ENCODE measurements at regions not wholly inside any gene's neighbourhood (a gene's known extent, or its start where the extent isn't known, plus 50 kb on each side); places are given as distances from the start of the nearest gene placed in this dataset.

DNA sequence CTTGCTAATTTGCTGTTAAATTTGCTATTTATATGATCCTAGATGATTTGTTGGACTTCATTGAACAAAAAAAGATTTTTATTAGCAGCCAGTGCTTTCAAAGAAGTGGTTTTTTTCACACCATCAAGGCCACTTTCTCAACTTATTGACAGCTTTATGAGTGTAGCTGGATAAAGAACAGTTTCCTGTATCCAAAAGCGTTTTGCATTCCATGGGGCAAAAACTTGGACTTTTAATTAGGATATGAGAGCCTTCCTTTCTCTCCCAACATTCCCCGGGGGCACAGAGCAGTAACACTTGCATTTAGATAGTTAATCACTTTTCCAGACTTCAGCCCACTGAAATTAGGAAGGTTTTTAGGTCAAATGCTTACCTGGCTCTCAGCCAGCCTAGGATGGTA lies 177.1 kb upstream of the ELAC2 start:
- Histone ChIP-seq H3K4me1 (peaks cover 0 to 4% (median 0%) of the 10 kb centered on the region in 4 donors), H3K9me3 (no peaks in the 10 kb centered on the region), H3K4me3 (no peak overlapping the region), H3K27ac (no peak overlapping the region), H3K27me3 (no peaks in the 10 kb centered on the region), H3K36me3 (no peaks in the 10 kb centered on the region)
- no peak for DNase-seq (ENCODE audit: low spot score in 2 of 2)
- TF ChIP-seq POLR2A (IDR thresholded peaks at IDR 0.05): no peak
- TF ChIP-seq, protein P1, sequence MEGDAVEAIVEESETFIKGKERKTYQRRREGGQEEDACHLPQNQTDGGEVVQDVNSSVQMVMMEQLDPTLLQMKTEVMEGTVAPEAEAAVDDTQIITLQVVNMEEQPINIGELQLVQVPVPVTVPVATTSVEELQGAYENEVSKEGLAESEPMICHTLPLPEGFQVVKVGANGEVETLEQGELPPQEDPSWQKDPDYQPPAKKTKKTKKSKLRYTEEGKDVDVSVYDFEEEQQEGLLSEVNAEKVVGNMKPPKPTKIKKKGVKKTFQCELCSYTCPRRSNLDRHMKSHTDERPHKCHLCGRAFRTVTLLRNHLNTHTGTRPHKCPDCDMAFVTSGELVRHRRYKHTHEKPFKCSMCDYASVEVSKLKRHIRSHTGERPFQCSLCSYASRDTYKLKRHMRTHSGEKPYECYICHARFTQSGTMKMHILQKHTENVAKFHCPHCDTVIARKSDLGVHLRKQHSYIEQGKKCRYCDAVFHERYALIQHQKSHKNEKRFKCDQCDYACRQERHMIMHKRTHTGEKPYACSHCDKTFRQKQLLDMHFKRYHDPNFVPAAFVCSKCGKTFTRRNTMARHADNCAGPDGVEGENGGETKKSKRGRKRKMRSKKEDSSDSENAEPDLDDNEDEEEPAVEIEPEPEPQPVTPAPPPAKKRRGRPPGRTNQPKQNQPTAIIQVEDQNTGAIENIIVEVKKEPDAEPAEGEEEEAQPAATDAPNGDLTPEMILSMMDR (IDR thresholded peaks at IDR 0.05): no peak
- TF ChIP-seq EP300 (IDR thresholded peaks at IDR 0.05): no peak
- WGBS, 2 donors: 8 to 16% methylated on average over 2 of the region's 2 CpGs

- no peak overlapping the region for H3K27ac ChIP-seq
- H3K4me3 ChIP-seq: no peak overlapping the region
- no peak for DNase-seq (ENCODE audit: low spot score in 2 of 2)
- no peaks in the 10 kb centered on the region for H3K4me1 ChIP-seq
- TF ChIP-seq EP300 (IDR thresholded peaks at IDR 0.05) (no peak), POLR2A (IDR thresholded peaks at IDR 0.05) (no peak)
- TF ChIP-seq, protein P1 (IDR thresholded peaks at IDR 0.05): no peak
- H3K9me3 ChIP-seq: peaks cover 0 to 12% (median 0%) of the 10 kb centered on the region in 4 donors
- 49 to 58% methylated on average over 4 of the region's 4 CpGs for WGBS, 2 donors
- H3K36me3 ChIP-seq: no peaks in the 10 kb centered on the region
- H3K27me3 ChIP-seq: no peaks in the 10 kb centered on the region
These were observed 165.0 kb upstream of the ELAC2 start for GRCh38 chr17:13182854-13183253.

GRCh38 chr17:13182450-13182849 lies 164.6 kb upstream of the ELAC2 start:
- DNase-seq (ENCODE audit: low spot score in 2 of 2): no peak

GRCh38 chr17:13181683-13182082 lies 163.9 kb upstream of the ELAC2 start:
- TF ChIP-seq EP300 (IDR thresholded peaks at IDR 0.05): no peak
- TF ChIP-seq, protein P1 (IDR thresholded peaks at IDR 0.05): no peak
- no peak for TF ChIP-seq POLR2A (IDR thresholded peaks at IDR 0.05)

More at GRCh38 chr17:13182450-13182849, 164.6 kb upstream of the ELAC2 start:
- Histone ChIP-seq H3K4me3 (no peak overlapping the region), H3K27ac (no peak overlapping the region), H3K36me3 (no peaks in the 10 kb centered on the region), H3K27me3 (no peaks in the 10 kb centered on the region), H3K9me3 (peaks cover 0 to 12% (median 0%) of the 10 kb centered on the region in 4 donors), H3K4me1 (no peaks in the 10 kb centered on the region)
- no peak for TF ChIP-seq POLR2A (IDR thresholded peaks at IDR 0.05)
- TF ChIP-seq, protein P1 (IDR thresholded peaks at IDR 0.05): no peak
- no peak for TF ChIP-seq EP300 (IDR thresholded peaks at IDR 0.05)

DNA sequence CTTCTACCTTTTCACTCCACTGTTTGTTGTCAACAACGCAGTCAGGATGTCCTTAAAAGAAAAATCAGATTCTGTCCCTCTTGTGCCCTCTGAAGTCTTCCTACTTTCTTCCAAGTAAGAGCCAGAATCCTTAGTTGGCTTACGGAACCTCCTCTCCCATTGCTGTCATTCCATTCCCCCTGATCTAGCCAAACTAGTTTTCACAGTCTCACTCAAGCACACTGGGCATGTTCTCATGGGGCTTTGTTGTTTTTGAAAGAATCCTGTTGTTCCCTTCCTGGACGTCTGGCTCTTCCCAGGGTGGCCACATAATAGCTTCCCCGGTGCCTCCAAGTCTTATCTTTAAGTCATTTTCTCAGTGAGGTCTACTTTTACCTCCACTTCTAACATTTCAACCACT lies 158.6 kb upstream of the ELAC2 start:
- 38 to 45% methylated on average over 4 of the region's 4 CpGs for WGBS, 2 donors

More at GRCh38 chr17:13181683-13182082, 163.9 kb upstream of the ELAC2 start:
- no peak for DNase-seq (ENCODE audit: low spot score in 2 of 2)
- H3K9me3 ChIP-seq: peaks cover 0 to 12% (median 0%) of the 10 kb centered on the region in 4 donors
- 58 to 65% methylated on average over 2 of the region's 2 CpGs for WGBS, 2 donors
- H3K36me3 ChIP-seq: no peaks in the 10 kb centered on the region
- H3K27ac ChIP-seq: no peak overlapping the region
- no peaks in the 10 kb centered on the region for H3K4me1 ChIP-seq
- no peak overlapping the region for H3K4me3 ChIP-seq
- no peaks in the 10 kb centered on the region for H3K27me3 ChIP-seq

More for the DNA sequence above, 158.6 kb upstream of the ELAC2 start:
- Histone ChIP-seq H3K27ac (no peak overlapping the region), H3K9me3 (peaks cover 0 to 43% (median 2%) of the 10 kb centered on the region in 4 donors), H3K36me3 (no peaks in the 10 kb centered on the region), H3K4me1 (no peaks in the 10 kb centered on the region), H3K4me3 (no peak overlapping the region), H3K27me3 (no peaks in the 10 kb centered on the region)
- TF ChIP-seq, protein P1 (IDR thresholded peaks at IDR 0.05): no peak
- TF ChIP-seq POLR2A (IDR thresholded peaks at IDR 0.05): no peak
- DNase-seq (ENCODE audit: low spot score in 2 of 2): no peak

Data from tibial nerve (tissue), 4 donors.